Iris pigment epithelial cell (primary cell): ENCODE measurements at regions not wholly inside any gene's neighbourhood (a gene's known extent, or its start where the extent isn't known, plus 50 kb on each side); places are given as distances from the start of the nearest gene placed in this dataset.
A peak's percentile ranks its signal among the peaks of the same experiment; 100 is the strongest.

ENCODE experiments used
- DNase-seq: peaks from one replicate; pipeline ENCODE4 v3.0.0-alpha.2; 2011; ENCODE audit warnings: low read depth

DNA sequence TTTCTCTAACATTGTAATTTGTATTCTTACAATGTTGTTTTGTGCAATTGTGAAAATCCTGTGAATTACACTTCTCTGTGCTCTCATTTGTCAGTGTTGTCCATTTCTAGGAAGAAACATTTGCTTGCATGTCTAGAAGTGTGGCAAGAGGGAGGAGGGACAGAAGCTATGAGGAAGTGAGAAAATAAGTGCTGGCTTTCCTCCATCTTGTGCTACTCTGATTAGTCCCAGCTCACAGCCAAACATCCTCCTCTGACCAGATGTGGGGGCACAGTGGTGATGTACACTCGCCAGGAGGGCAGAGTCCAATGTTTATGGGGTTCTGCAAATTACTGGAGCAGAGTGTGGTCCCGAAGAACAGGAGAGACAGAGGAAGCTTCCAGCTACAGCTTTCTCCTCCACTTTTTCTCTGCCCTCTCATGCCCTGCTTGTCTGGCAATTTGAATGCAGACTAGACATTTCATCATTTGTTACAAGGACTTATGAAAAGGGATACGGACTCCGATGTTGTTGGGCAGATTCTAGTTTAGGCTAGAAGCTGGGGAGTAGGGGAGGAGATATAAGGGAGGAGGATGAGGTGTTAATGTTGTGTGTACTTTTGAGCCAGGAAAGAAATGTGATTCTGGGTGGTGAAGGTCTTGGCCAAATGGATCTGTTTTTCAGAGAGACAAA is 131.0 kb upstream of the C1GALT1 start:
- no peak for DNase-seq

DNA sequence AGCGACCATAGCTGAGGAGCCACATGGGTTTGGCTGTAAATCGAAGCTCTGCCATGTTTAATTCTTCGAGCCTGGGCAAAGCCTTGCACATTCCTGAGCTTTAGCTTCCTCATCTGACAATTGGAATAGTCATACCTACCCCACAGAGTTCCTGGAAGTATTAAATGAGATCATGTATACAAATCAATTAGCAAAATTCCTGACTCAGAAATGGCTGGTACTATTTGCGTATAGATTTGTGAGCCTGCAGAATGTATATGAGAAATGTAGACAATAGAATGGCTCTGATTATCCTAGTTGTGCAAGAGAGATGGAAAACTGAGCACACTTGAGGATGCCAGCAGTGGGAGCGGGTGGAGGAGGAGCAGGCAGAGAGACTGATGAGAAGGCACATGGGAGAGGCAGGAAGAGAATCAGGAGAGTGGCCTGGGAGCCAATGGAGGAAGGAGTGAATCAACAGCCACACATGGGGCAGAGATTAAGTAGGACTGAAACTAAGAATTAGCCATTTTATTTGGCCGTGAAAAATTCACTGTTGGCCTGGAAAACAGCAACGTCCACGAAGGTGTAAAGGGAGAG is 128.0 kb upstream of the C1GALT1 start:
- no peak for DNase-seq

DNA sequence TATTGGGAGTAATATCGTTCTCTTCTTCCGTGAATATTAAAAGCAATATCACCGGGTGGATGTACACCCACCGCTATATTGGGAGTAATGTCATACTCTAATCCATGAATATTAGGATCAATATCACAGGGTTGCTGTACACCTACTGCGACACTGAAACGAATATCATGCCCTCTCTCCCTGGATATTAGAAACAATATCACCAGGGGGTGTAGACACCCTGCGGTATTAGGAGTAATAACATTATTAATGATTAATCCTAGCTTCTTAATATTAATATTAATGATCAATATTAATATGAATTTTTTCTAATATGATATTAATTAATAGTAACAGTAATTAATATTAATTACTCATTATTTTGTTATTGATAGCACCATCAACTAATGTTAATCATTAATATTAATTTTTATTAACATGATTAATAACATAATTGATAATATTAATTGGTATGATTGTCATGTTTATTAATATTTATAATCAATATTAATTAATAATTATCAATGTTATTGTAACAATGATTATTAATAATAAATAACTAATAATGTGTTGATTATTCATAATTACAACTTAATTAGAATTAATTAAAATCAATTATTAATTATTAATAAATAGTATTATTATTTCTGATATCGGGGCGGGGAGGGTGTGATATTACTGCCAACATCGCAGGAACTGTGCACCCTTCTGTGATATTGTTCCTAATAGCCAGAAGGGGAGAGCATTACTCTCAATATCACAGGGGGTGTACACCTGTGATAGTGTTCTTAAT is 121.3 kb upstream of the C1GALT1 start:
- no peak for DNase-seq

DNA sequence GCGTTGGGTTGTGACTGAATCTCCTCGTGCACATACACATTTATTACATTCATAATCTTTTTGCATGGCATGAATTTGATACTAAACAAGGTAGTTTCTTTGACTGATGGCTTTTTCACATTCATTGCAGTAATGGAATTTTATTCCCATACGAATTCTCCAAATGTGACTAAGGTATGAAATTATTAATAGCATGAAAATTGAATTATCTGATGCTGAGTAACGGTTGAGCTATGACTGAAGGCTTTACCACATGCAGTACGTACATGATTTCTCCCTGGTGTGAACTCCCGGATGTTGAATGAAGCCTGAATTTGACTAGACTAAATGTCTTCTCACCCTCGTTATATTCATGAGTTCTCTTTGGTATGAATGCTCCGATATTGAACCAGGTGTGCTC is 104.4 kb upstream of the C1GALT1 start:
- DNase-seq, result no peak

DNA sequence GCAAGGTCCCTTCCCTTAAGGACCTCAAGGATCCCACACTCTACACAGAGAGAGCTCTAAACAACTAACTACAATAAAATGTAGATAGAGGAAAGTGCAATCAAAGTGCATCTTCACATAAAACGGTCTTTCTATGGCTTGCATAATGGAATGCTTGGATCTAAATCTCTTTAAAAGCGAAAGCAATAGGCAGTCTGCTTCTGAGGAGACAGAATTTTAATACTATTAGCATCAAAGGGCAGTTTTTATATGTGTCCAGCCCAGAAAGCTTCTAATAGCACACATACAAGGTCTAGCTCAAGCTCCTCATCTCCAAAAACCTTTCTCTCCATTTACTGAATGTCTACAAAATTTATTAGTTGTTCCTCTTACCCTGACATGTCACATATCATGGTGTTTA is 101.5 kb upstream of the C1GALT1 start:
- no peak for DNase-seq

DNA sequence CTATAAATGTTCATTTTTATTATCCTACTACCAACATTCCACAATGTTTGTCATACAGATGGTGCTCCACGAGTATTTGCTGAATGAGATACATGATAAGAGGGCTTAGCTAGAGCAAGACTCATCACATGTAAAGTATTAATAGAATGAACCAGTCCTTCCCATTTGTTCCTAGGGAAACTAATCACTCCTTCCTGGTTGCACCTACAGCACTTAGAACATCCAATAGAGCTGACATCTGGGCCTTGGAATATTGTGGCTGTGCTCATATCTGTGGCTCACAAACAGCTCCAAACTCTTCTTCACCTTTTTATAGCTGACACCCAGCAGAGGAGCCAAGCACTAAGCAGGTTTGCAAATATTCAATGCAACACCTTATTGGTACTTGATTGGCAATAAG is 91.9 kb upstream of the C1GALT1 start:
- DNase-seq, result no peak

DNA sequence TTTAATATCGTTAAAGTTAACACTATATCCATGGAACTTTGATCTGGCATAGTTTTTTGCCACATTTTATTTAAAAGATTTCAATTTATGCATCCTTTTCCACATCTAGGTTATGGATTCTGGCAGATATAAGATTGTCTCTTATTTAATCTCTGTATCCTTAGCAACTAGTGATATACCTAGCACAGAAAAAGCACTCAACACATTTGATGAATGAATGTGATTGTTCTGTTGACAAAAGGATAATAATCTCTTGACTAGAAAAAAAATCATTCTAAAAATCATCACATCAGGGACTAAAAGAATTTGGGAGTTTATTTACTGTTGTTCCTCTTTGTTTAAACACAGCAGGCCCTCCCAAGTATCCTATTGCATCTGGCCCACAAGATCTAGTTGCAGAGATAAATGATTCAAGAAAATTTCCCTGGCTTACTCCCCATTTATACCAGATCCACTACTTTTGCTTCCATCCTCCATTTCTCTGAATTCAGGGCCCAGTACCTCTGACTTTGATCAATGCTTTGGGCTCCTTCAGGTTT is 84.0 kb upstream of the C1GALT1 start:
- no peak for DNase-seq

DNA sequence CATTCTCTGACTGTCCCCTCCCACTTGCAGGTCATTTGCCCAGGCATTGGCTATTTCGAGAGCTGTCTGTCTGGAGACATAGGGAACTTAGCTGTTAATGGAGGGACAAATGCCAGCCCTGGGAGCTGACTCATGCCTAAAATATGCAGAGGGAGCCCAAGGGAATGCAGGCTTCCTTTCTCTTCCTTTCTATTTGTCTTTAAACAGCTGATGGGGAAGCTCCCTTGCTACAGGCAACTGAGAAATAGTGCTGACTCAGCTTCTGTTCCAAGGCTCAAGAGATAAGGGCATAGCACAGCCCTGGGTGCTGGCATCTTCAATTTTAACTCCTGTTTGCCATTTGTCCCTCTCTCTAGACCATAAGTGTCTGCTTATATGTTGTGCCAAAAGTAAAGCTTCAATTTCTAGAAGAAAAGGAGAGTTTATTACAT is 82.7 kb upstream of the C1GALT1 start:
- peak; percentile 94 for DNase-seq

DNA sequence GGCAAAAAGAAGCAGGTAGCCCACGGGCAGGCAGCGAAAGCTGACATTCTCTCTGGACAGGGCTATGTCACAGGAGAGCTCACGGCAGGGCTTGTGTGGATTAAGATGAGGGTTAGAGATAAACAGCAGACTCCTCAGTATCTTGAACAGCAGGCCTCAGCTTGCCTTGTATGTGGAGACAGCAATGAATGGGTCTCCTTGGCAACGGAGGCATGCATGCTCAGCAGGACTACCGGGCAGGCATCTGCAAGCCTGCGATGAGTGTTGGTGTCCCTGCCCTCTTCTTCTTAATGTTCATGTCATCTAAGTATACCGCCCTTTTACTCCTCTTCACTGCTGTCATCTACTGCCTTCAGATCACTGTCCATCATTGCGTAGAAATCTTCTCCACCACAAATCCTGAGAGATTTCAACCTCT is 81.9 kb upstream of the C1GALT1 start:
- DNase-seq, result peak; percentile 17

DNA sequence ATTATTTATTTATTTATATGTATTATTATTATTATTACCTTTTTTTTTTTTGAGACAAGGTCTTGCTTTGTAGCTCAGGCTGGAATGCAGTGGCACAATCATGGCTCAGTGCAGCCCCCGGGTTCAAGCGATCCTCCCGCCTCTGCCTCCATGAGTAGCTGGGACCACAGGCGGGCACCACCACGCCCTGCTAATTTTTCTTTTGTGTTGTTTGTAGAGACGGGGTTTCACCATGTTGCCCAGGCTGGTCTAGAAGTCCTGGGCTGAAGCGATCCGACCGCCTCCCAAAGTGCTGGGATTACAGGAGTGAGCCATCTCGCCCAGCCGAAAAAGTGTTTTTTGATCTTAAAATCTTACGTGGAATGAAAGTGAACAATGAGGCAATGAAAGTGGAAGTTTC is 79.4 kb upstream of the C1GALT1 start:
- DNase-seq, result no peak

DNA sequence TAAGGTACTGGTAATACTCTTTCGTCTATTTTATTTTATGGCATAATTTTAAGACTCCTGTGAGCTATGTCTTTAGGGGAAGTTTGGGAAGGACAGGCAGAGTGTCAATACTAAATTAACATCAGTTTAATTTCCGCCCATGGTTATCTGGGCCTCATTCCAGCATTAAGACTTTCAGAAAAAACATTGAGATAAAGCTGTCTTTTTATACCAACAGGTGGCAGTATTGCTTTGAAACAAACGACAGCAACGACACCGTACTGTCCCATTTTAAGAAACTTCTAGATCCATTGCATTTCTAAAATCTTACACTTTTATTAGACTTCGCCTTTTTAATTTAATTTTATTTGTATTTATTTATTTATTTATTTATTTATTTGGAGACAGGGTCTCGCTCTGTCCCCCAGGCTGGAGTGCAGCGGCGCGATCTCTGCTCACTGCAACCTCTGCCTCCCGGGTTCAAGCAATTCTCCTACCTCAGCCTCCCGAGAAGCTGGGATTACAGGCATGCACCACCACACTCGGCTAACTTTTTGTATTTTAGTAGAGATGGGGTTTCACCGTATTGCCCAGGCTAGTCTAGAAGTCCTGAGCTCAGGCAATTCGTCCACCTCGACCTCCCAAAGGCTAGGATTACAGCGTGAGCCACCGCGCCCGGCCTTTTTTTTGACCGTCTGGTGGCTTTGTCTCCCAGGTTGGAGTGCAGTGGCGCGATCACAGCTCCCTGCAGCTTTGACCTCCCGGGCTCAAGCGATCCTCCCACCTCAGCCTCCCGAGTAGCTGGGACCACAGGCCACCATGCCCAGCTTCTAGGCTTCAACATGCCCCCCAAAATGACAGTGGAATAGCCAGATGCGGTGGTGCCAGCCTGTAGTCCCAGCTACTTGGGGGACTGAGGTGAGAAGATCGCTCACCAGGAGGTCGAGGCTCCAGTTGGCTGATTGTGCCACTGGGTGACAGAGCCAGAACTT is 78.7 kb upstream of the C1GALT1 start:
- DNase-seq, result peak; percentile 74

DNA sequence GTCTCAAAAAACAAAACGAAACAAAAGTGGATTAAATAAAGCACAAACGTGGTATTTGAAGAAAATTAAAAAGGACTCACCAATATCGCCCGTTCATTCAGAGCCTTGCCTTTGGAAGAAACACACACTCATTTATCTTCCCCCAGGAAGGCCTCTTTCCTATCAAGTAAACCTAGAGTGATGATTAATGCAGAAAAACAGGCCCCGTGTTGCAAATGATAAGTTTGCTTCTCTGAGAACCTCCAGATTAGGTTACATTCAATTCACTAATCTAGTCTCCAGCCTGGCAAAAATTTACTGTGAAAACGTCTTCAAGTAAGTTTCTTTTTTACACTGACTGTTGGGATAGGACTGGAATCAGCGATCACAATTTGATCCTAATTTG is 78.0 kb upstream of the C1GALT1 start:
- DNase-seq, result peak; percentile 16

DNA sequence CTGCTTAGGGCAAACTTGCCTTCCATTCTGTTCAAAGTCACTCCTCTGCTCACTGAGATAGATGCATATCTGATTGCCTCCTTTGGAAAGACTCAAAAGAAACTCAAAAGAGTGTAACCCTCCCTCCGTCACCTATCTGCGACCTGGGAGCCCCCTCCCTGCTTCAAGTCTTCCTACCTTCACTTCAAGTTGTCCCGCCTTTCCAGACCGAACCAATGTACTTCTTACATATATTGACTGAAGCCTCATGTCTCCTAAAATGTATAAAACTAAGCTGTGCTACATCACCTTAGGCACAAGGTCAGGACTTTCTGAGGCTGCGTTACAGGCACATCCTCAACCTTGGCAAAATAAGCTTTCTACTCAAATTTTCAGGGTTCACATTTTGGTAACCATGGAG is 77.4 kb upstream of the C1GALT1 start:
- no peak for DNase-seq

DNA sequence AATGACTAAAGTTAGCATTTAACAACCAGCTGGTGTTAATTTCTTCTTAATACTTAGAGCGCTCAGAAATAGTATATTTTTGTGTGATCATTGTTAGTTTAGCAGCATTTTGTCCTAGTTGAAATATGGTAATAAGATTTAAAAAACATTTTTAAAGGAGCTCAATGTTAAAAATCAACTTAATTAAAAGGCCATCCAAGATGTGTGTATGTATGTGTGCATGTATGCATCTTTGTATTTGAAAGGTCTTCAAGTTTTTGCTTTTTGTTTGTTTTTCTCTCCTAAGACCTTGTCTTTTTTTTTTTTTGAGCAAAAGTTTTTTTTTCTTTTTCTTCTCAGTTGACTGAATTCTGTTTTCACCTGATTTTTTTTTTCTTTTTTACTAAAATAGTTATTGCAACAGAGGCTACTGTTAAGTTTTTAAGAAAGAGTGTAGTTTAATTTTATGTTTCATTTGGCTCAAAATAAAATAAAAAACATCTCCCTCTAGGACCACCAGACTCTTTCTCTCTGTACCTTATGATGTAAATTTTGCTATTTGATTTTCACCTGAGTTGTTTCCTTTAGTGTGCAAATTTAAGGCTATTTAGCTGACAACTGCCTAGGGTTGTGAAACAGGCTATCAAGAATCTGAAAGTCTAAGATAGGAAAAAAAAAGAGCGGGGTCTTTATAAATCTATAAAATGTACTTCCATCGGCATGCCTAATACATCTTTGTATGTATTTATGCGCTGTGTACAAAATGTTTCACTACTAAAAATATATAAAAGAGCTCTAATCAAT is 76.4 kb upstream of the C1GALT1 start:
- no peak for DNase-seq

DNA sequence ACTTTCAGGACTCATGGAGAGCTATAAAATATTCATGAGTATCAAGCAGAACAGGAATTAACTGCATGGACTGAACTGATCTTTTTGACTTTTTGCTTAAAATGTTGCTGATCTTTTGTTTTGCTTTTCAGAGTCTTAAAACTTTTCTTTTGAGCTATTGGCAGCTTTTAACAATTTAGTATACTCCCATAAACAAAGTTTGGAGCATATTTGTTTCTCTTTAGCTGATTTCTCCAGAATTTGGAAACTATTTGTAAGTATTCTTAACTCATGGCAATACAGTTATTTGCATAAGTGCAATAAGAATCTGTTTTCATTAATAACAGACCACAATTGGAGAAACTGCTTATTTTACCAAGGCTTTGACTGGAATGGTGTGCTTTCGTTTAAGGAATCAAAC is 73.4 kb upstream of the C1GALT1 start:
- no peak for DNase-seq

DNA sequence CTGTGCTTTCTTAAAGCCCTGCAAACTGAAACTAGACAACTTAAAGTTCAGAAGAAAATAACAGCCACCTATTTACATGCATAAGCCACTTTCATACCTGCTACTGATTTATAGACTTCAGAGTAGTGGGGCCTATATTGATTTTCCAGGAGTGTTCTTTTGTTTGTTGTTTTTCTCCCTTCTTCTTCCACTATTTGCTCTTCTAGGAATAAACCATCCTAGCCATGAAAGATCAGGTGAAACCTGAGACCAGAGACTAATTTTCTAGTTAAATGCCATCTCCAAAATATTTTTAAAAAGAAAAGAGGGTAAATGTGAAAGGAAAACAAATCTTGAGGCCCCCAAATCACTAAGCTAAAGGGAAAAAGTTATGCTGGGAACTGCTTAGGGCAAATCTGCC is 72.4 kb upstream of the C1GALT1 start:
- DNase-seq, result no peak

DNA sequence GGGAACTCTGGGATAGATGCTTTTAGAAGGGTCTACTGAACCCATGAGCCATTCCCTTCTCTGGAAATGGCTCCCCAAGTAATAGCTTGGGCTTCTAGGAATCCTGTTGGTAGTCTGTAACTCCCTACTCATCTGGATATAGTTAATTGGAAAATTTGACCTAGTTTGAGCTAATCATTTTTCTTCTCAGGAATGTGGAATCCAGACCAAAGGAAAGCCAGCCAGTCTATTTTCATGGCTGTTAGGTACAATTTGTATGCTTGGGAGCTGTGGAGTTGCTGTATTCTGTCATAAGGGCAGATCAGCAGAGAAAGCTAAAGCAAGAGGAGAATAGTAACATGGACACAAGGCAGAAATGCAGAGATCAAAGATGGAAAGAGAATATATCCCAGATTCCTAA is 71.6 kb upstream of the C1GALT1 start:
- DNase-seq, result no peak

DNA sequence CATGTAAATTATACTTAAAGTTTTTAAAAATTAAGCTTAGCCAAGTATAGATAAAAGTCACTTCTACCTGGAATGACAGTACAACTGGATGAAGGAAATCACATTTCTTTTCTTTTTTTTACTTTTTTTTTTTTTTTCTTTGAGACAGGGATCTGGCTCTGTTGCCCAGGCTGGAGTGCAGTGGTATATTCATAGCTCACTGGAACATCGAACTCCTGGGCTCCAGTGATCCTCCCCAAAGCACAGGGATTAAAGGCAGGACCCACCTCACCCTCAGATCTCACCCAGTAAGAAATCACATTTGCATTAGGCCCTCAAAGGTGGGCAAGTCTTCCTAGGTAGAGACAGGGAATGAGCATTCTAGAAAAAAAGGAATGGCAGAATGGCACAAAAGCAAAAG is 69.5 kb upstream of the C1GALT1 start:
- DNase-seq, result no peak

DNA sequence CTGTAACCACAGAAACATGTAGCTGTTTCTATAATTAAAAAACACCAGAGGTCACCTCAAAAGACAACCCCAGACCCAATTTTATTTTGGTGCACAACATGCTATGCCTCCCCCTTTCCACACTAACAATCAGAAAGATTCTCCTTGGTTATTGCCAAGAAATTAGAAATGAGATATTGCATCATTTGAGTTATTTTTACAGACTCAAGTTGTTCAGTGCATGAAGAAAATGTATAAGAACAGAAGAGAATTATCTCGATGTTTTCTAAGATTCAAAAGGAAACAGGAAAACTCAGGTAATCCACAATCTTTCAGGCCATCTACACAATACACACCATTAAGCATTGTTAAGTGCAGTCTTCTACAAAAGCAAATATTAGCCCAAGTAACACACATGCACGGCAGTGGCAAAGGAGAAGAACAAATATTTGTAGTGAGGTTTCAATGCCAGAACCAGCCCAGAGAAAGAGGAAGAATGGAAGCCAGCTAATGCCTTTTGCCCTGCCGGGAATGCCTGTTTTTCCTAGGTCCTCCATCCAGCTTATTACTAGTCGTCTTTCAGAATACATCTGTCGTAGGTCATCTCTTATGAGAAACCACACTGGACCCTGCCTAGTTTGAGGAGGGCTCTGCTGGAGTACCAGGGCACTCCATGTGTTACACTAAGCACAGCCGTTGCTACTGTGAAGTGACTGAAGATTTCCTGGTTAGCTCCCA is 67.6 kb upstream of the C1GALT1 start:
- DNase-seq, result no peak

DNA sequence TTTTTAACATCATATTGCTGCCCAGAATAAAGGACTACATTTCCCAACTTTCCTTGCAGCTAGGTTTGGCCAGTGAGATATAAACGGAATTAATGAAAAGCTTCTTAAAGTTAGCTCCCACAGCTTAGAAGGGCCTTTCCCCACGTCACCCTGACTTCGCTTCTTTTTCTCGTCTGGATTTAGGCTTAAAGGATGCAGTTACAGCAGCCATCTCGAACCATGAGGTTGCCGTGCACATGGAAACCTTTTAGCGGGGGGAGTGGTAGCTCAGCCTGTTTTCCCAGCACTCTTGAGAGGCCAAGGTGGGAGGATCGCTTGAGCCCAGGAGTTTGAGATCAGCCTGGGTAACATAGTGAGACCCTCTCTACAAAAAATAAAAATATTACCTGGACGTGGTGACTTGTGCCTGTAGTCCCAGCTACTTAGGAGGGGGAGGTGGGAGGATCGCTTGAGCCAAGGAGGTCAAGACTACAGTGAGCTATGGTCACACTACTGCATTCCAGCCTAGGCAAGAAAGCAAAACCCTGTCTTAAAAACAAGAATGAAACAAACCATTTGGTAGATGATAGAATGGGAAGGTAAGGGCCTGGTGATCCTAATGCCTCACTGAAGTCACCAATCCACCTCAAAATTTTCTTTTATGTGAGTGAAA is 64.3 kb upstream of the C1GALT1 start:
- no peak for DNase-seq
